SKM-1 (cell line): ENCODE measurements at regions not wholly inside any gene's neighbourhood (a gene's known extent, or its start where the extent isn't known, plus 50 kb on each side); places are given as distances from the start of the nearest gene placed in this dataset.
"Not testable (repeated sequence)": the region's sequence is repeated elsewhere in the genome, so short reads cannot be mapped to it uniquely, and the experiment has no call there.

ENCODE experiments used
- DNase-seq: peaks from one replicate; lab custom pipeline; 2025; ENCODE audit not compliant: unreplicated experiment; lab: John Stamatoyannopoulos, UW

- DNase-seq: no peak
Measured at GRCh38 chr19:29060813-29061364, 152.1 kb downstream of the UQCRFS1 start.

GRCh38 chr19:29056535-29056934 is 156.4 kb downstream of the UQCRFS1 start:
- DNase-seq: no peak

GRCh38 chr19:29054886-29055675 is 157.9 kb downstream of the UQCRFS1 start:
- no peak for DNase-seq

- DNase-seq: no peak
Measured at GRCh38 chr19:29048873-29049272, 164.1 kb downstream of the UQCRFS1 start.

GRCh38 chr19:29045679-29046254 is 167.2 kb downstream of the UQCRFS1 start:
- no peak for DNase-seq

GRCh38 chr19:29044037-29044436 is 168.9 kb downstream of the UQCRFS1 start:
- no peak for DNase-seq

GRCh38 chr19:29042450-29042849 is 170.5 kb downstream of the UQCRFS1 start:
- DNase-seq: no peak

- DNase-seq: no peak
Measured at GRCh38 chr19:29040951-29041350, 172.0 kb downstream of the UQCRFS1 start.

- DNase-seq: no peak
Measured at GRCh38 chr19:29040292-29040691, 172.7 kb downstream of the UQCRFS1 start.

- not testable (repeated sequence) for DNase-seq
Measured at GRCh38 chr19:29039036-29039435, 173.9 kb downstream of the UQCRFS1 start.

GRCh38 chr19:29031216-29031615 is 181.7 kb downstream of the UQCRFS1 start:
- DNase-seq: no peak

GRCh38 chr19:29029268-29029958 is 183.5 kb downstream of the UQCRFS1 start:
- no peak for DNase-seq

- DNase-seq: no peak
Measured at GRCh38 chr19:29022599-29022998, 190.4 kb downstream of the UQCRFS1 start.

- DNase-seq: no peak
Measured at GRCh38 chr19:29022165-29022564, 190.8 kb downstream of the UQCRFS1 start.

GRCh38 chr19:29021232-29021916 is 191.6 kb downstream of the UQCRFS1 start:
- no peak for DNase-seq

GRCh38 chr19:29019403-29019802 is 193.5 kb downstream of the UQCRFS1 start:
- no peak for DNase-seq

GRCh38 chr19:29018542-29018941 is 194.4 kb downstream of the UQCRFS1 start:
- no peak for DNase-seq

GRCh38 chr19:29017788-29018187 is 195.2 kb downstream of the UQCRFS1 start:
- DNase-seq: no peak

- no peak for DNase-seq
Measured at GRCh38 chr19:29016926-29017760, 195.8 kb downstream of the UQCRFS1 start.

GRCh38 chr19:29016353-29016752 is 196.6 kb downstream of the UQCRFS1 start:
- no peak for DNase-seq
